MM.1S (cell line): ENCODE measurements at regions not wholly inside any gene's neighbourhood (a gene's known extent, or its start where the extent isn't known, plus 50 kb on each side); places are given as distances from the start of the nearest gene placed in this dataset.

ENCODE experiments used
- EZH2 ChIP-seq: fragments of 300-600 bp; sonication (generic); optimal IDR thresholded peaks from 2 replicates; pipeline ENCODE3; 2017; ENCODE audit warnings: low read depth, mild to moderate bottlenecking, antibody characterized with exemption, low read length, mixed read lengths
- EZH2phosphoT487 ChIP-seq: fragments of 300-600 bp; sonication (generic); IDR thresholded peaks from 2 replicates; pipeline ENCODE4 v1.6.1; 2018; ENCODE audit warnings: antibody characterized with exemption, low read length
- TF ChIP-seq, protein P1 (sequence below): fragments of 300-600 bp; sonication (generic); IDR thresholded peaks from 2 replicates; pipeline ENCODE4 v1.5.1; 2016; ENCODE audit warnings: antibody characterized with exemption, low read length, mixed read lengths

DNA sequence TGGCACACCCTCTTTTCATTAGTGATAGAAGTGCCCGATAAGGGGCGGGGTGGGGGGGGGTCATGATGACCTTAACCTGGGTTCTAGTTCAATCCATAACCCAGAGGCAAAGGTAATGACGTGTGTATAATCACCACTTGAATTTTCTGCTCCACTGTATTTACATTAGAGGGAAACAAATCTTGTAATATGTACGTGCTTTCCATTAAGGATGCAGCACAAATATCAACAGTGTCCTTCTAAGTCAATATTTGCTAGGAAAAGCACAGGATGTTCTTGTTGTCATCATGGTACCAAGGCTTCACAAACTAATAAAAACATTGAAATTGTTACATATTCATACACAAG is 121.2 kb upstream of the SLC38A2 start:
- TF ChIP-seq, protein P1, sequence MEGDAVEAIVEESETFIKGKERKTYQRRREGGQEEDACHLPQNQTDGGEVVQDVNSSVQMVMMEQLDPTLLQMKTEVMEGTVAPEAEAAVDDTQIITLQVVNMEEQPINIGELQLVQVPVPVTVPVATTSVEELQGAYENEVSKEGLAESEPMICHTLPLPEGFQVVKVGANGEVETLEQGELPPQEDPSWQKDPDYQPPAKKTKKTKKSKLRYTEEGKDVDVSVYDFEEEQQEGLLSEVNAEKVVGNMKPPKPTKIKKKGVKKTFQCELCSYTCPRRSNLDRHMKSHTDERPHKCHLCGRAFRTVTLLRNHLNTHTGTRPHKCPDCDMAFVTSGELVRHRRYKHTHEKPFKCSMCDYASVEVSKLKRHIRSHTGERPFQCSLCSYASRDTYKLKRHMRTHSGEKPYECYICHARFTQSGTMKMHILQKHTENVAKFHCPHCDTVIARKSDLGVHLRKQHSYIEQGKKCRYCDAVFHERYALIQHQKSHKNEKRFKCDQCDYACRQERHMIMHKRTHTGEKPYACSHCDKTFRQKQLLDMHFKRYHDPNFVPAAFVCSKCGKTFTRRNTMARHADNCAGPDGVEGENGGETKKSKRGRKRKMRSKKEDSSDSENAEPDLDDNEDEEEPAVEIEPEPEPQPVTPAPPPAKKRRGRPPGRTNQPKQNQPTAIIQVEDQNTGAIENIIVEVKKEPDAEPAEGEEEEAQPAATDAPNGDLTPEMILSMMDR: no peak
- TF ChIP-seq EZH2 (no peak), EZH2phosphoT487 (no peak)
